Esophagus muscularis mucosa (tissue), 4 donors: ENCODE measurements at regions not wholly inside any gene's neighbourhood (a gene's known extent, or its start where the extent isn't known, plus 50 kb on each side); places are given as distances from the start of the nearest gene placed in this dataset.

ENCODE experiments used
- EP300 ChIP-seq: sonication (generic); formaldehyde crosslinking; IDR thresholded peaks from one replicate; pipeline ENCODE4 v1.6.1; 2017; ENCODE audit warnings: antibody characterized with exemption
- POLR2A ChIP-seq: fragments of 450-650 bp; IDR thresholded peaks from one replicate; pipeline ENCODE4 v1.6.1; 2017; ENCODE audit warnings: antibody characterized with exemption, moderate library complexity, mild to moderate bottlenecking, low read depth
- POLR2AphosphoS5 ChIP-seq, 2 donors: sonication (generic); formaldehyde crosslinking; IDR thresholded peaks; one replicate each; pipeline ENCODE4 v1.6.1; 2017; ENCODE audit warnings: antibody characterized with exemption in 2 of 2
- TF ChIP-seq, protein P1 (sequence below), 3 experiments: fragments of 200-600 bp in 2 of 3; fragments of 450-650 bp in 1 of 3; sonication (generic) in 2 of 3; IDR thresholded peaks; one replicate each; pipeline ENCODE4 v1.5.1; 2017 to 2019; ENCODE audit warnings: antibody characterized with exemption in 3 of 3, mild to moderate bottlenecking in 2 of 3, moderate library complexity in 1 of 3

DNA sequence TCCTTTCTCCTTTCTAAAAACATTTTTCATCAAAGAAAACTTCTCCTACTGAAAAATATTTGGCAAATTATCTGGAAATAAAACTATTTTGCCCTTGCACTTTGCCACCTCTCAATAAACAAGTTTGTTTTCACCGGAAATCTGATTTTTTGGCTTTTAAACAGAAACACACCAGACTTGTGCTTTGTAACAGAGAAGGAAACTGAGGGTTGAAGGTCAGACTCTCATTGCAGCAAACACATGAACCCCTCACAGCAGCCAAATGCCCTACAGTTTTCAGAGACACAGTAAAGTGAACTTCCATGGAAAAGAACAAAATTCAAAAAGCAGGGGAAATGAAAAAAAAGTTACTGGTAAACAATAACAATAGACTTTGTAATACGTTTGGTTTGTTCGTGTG is 95.6 kb upstream of the WDR17 start:
- TF ChIP-seq POLR2AphosphoS5 (IDR thresholded peaks at IDR 0.05) (no peak), POLR2A (no peak), EP300 (no peak)
- TF ChIP-seq, protein P1, sequence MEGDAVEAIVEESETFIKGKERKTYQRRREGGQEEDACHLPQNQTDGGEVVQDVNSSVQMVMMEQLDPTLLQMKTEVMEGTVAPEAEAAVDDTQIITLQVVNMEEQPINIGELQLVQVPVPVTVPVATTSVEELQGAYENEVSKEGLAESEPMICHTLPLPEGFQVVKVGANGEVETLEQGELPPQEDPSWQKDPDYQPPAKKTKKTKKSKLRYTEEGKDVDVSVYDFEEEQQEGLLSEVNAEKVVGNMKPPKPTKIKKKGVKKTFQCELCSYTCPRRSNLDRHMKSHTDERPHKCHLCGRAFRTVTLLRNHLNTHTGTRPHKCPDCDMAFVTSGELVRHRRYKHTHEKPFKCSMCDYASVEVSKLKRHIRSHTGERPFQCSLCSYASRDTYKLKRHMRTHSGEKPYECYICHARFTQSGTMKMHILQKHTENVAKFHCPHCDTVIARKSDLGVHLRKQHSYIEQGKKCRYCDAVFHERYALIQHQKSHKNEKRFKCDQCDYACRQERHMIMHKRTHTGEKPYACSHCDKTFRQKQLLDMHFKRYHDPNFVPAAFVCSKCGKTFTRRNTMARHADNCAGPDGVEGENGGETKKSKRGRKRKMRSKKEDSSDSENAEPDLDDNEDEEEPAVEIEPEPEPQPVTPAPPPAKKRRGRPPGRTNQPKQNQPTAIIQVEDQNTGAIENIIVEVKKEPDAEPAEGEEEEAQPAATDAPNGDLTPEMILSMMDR (IDR thresholded peaks at IDR 0.05) = no peak
